ENCODE measurements at regions not wholly inside any gene's neighbourhood (a gene's known extent, or its start where the extent isn't known, plus 50 kb on each side); places are given as distances from the start of the nearest gene placed in this dataset.

DNA sequence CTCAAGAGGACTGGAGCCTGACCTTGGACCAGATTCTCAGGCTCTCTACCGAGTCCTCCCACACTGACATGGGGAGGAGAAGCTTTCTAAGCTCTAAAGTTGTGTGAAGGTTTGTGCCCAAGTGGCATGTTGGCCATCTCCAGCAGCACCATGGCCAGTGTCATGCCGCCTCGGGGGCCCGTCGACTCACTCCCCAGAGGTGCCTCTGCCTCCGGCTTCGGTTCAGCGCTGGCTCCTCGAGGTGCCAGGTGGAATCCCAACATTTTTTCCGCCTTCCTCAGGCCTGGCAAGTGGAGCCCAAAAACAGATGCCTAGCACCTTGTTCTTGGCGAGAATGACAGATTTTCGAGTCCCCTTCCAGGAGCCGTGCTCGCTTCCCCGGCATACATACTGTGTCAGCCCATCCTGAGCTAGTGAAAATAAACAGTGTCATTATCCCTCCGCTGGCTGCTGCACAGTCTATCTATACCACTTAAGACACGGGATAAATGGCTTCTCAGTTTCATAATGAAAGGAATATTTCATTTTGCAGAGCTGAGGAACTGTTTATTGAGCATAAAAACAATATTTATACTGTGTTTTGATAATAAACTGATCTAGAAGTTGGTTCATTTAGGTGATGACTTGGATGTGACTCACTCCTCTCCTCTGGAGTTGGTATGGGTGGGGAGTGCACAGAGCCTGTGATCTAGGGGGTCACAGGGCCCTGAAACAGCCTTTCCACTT lies 328.5 kb upstream of the TLE3 start:
- H4K8ac ChIP-seq (replicated peaks; ENCODE audit: insufficient read length, low read depth, low read length), result no peak overlapping the region
- H3K9ac ChIP-seq (ENCODE audit: extremely low read depth, insufficient read length, low read length), result no peak overlapping the region
- H2BK15ac ChIP-seq (ENCODE audit: low read depth, low read length), result no peak overlapping the region
- no peak overlapping the region for H3K56ac ChIP-seq (ENCODE audit: insufficient read length, low read depth, low read length)
- H3K9me3 Mint-ChIP-seq, result peaks cover 0 to 7% of the 10 kb centered on the region in 2 experiments; a peak in 3 of 5 replicates
- no peak overlapping the region for H2AK5ac ChIP-seq (ENCODE audit: insufficient read length, low read length)
- no peak for DNase-seq
- no peak overlapping the region for H3K4me3 Mint-ChIP-seq
- H3K27me3 Mint-ChIP-seq (ENCODE audit: low read depth), result peaks cover 3% of the 10 kb centered on the region
- no CpG with 5 or more reads among the region's 17 CpGs for WGBS (ENCODE audit: extremely low coverage, insufficient read length, low lambda C conversion rate)
- peaks cover 4% of the 10 kb centered on the region; the same call in 1 of the 2 replicates for H3K4me1 ChIP-seq (ENCODE audit: insufficient read depth, low read length)
- no peak overlapping the region for H3K18ac ChIP-seq (ENCODE audit: insufficient read length, low read depth, low read length)
- H3K79me1 ChIP-seq (ENCODE audit: insufficient read depth, low read depth, low read length, poor library complexity, severe bottlenecking), result no peaks in the 10 kb centered on the region
- peaks cover 4 to 6% of the 10 kb centered on the region in 2 experiments for H3K4me1 Mint-ChIP-seq
- no peak overlapping the region for H2BK12ac ChIP-seq (ENCODE audit: insufficient read length, low read depth, low read length)
- H3K23me2 ChIP-seq (ENCODE audit: insufficient read length, low read depth, low read length, poor library complexity, severe bottlenecking), result no peaks in the 10 kb centered on the region
- no peak overlapping the region; the same call in 1 of the 2 replicates for H3K14ac ChIP-seq (ENCODE audit: insufficient read depth, low read length)
- no peak overlapping the region for H4K91ac ChIP-seq (ENCODE audit: insufficient read length, low read depth, low read length)
- H4K20me1 ChIP-seq (ENCODE audit: control insufficient read depth, insufficient read depth, insufficient read length), result no peaks in the 10 kb centered on the region
- no peak overlapping the region for H3K4ac ChIP-seq (ENCODE audit: low read depth, low read length)
- TF ChIP-seq, protein P1, sequence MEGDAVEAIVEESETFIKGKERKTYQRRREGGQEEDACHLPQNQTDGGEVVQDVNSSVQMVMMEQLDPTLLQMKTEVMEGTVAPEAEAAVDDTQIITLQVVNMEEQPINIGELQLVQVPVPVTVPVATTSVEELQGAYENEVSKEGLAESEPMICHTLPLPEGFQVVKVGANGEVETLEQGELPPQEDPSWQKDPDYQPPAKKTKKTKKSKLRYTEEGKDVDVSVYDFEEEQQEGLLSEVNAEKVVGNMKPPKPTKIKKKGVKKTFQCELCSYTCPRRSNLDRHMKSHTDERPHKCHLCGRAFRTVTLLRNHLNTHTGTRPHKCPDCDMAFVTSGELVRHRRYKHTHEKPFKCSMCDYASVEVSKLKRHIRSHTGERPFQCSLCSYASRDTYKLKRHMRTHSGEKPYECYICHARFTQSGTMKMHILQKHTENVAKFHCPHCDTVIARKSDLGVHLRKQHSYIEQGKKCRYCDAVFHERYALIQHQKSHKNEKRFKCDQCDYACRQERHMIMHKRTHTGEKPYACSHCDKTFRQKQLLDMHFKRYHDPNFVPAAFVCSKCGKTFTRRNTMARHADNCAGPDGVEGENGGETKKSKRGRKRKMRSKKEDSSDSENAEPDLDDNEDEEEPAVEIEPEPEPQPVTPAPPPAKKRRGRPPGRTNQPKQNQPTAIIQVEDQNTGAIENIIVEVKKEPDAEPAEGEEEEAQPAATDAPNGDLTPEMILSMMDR (conservative IDR thresholded peaks at IDR 0.05), result no peak
- no peak overlapping the region for H3K27ac Mint-ChIP-seq
- no peak overlapping the region for H2BK120ac ChIP-seq (ENCODE audit: low read depth, low read length, poor library complexity, severe bottlenecking)
- H3K9me3 ChIP-seq (ENCODE audit: control insufficient read depth, low read depth, low read length), result no peaks in the 10 kb centered on the region
- H3K23ac ChIP-seq (ENCODE audit: insufficient read length, low read depth, low read length), result no peak overlapping the region
- H3K27me3 ChIP-seq (ENCODE audit: insufficient read depth, low read length), result no peaks in the 10 kb centered on the region
- no peak overlapping the region for H2AFZ ChIP-seq (ENCODE audit: low read length)
- no peaks in the 10 kb centered on the region for H3K79me2 ChIP-seq (ENCODE audit: insufficient read depth, low read length)
- H3K27ac ChIP-seq (ENCODE audit: insufficient read length, low read depth, low read length), result no peak overlapping the region
- no peak overlapping the region for H3T11ph ChIP-seq (ENCODE audit: low read length)
- H3K36me3 Mint-ChIP-seq (ENCODE audit: insufficient read depth in 1 of 3, low read depth in 3 of 3), result peaks cover 0 to 15% (median 0%) of the 10 kb centered on the region in 3 experiments; a peak in 2 of 7 replicates
- H2BK5ac ChIP-seq (ENCODE audit: insufficient read length, low read length), result no peak overlapping the region
- H4K5ac ChIP-seq (ENCODE audit: insufficient read length, low read depth, low read length), result no peak overlapping the region
- H3K4me2 ChIP-seq (ENCODE audit: insufficient read depth, insufficient read length, low read length), result no peak overlapping the region
- no peak overlapping the region for H2BK20ac ChIP-seq (ENCODE audit: low read depth, low read length, poor library complexity, severe bottlenecking)
